Chondrocyte (in vitro differentiated cells): ENCODE measurements at regions not wholly inside any gene's neighbourhood (a gene's known extent, or its start where the extent isn't known, plus 50 kb on each side); places are given as distances from the start of the nearest gene placed in this dataset.

Experiments used
- DNase-seq: peaks from one replicate; pipeline ENCODE4 v3.0.0; 2021; ENCODE audit warnings: mixed read lengths, low spot score
- H3K27ac Mint-ChIP-seq: one replicate; pipeline ENCODE4 v1.8.0; 2021; ENCODE audit warnings: mild to moderate bottlenecking, moderate library complexity, mixed read lengths; ENCODE audit not compliant: unreplicated experiment
- H3K27me3 Mint-ChIP-seq: 2 replicates; pipeline ENCODE4 v1.8.0; 2021; ENCODE audit warnings: low read depth, mixed read lengths
- H3K36me3 Mint-ChIP-seq: 2 replicates; pipeline ENCODE4 v1.8.0; 2021; ENCODE audit warnings: low read depth, mixed read lengths
- H3K4me1 Mint-ChIP-seq: 2 replicates; pipeline ENCODE4 v1.8.0; 2021; ENCODE audit warnings: low read depth, mild to moderate bottlenecking, mixed read lengths
- H3K4me3 Mint-ChIP-seq: one replicate; pipeline ENCODE4 v1.8.0; 2021; ENCODE audit warnings: mild to moderate bottlenecking, moderate library complexity, mixed read lengths; ENCODE audit not compliant: unreplicated experiment
- H3K9me3 Mint-ChIP-seq: 2 replicates; pipeline ENCODE4 v1.8.0; 2021; ENCODE audit warnings: low read depth, mixed read lengths
- CTCF ChIP-seq: fragments of 200-600 bp; sonication (generic); IDR thresholded peaks from 2 replicates; pipeline ENCODE4 v1.5.0; 2021; ENCODE audit warnings: antibody characterized with exemption, mild to moderate bottlenecking, moderate library complexity

GRCh38 chr19:27705896-27706295 lies 1507.1 kb downstream of the UQCRFS1 start:
- no peaks in the 10 kb centered on the region for H3K36me3 Mint-ChIP-seq
- no peak for TF ChIP-seq CTCF
- H3K27me3 Mint-ChIP-seq: no peaks in the 10 kb centered on the region
- H3K27ac Mint-ChIP-seq: no peak overlapping the region
- peaks cover 45% of the 10 kb centered on the region for H3K9me3 Mint-ChIP-seq
- no peaks in the 10 kb centered on the region for H3K4me1 Mint-ChIP-seq
- no peak for DNase-seq
- no peak overlapping the region for H3K4me3 Mint-ChIP-seq

- H3K9me3 Mint-ChIP-seq: peaks cover 83% of the 10 kb centered on the region
- no peak overlapping the region for H3K4me3 Mint-ChIP-seq
- DNase-seq: no peak
- TF ChIP-seq CTCF: no peak
- no peaks in the 10 kb centered on the region for H3K4me1 Mint-ChIP-seq
- H3K27me3 Mint-ChIP-seq: no peaks in the 10 kb centered on the region
- no peaks in the 10 kb centered on the region for H3K36me3 Mint-ChIP-seq
- no peak overlapping the region for H3K27ac Mint-ChIP-seq
Observed at GRCh38 chr19:27694361-27695055, 1518.4 kb downstream of the UQCRFS1 start.

GRCh38 chr19:27691991-27692390 lies 1521.0 kb downstream of the UQCRFS1 start:
- Mint-ChIP-seq H3K9me3 (peaks cover 64% of the 10 kb centered on the region), H3K4me1 (no peaks in the 10 kb centered on the region), H3K27me3 (no peaks in the 10 kb centered on the region), H3K27ac (no peak overlapping the region), H3K36me3 (no peaks in the 10 kb centered on the region), H3K4me3 (no peak overlapping the region)
- DNase-seq: no peak
- no peak for TF ChIP-seq CTCF

- no peak for DNase-seq
- H3K27me3 Mint-ChIP-seq: no peaks in the 10 kb centered on the region
- no peaks in the 10 kb centered on the region for H3K4me1 Mint-ChIP-seq
- no peak for TF ChIP-seq CTCF
- no peak overlapping the region for H3K27ac Mint-ChIP-seq
- no peaks in the 10 kb centered on the region for H3K36me3 Mint-ChIP-seq
- no peak overlapping the region for H3K4me3 Mint-ChIP-seq
- H3K9me3 Mint-ChIP-seq: peaks cover 51% of the 10 kb centered on the region
Observed at GRCh38 chr19:27689734-27690241, 1523.2 kb downstream of the UQCRFS1 start.

- Mint-ChIP-seq H3K27me3 (no peaks in the 10 kb centered on the region), H3K4me1 (no peaks in the 10 kb centered on the region), H3K9me3 (peaks cover 32% of the 10 kb centered on the region), H3K36me3 (no peaks in the 10 kb centered on the region), H3K4me3 (no peak overlapping the region), H3K27ac (no peak overlapping the region)
- TF ChIP-seq CTCF: no peak
- no peak for DNase-seq
Observed at GRCh38 chr19:27684293-27684692, 1528.7 kb downstream of the UQCRFS1 start.
